Psoas muscle (tissue), 7 donors: ENCODE measurements at regions not wholly inside any gene's neighbourhood (a gene's known extent, or its start where the extent isn't known, plus 50 kb on each side); places are given as distances from the start of the nearest gene placed in this dataset.

Experiments used
- ATAC-seq, 4 donors: fragments of 200-7000 bp; cut with Tn5 transposase; one replicate each; pipeline ENCODE4 v1.9.1; 2020; ENCODE audit warnings: moderate library complexity in 3 of 4, mild to moderate bottlenecking in 2 of 4
- DNase-seq, 2 donors: peaks; one replicate each; pipeline ENCODE4 v3.0.0-alpha.2; 2020
- H3K27ac ChIP-seq: fragments of 200-600 bp; one replicate; pipeline ENCODE4 v1.8.0; 2022
- H3K27me3 ChIP-seq, 3 donors: fragments of 200-600 bp in 1 of 3; one replicate each; pipeline versions ENCODE4 v1.6.1 to v1.8.0; 2013 to 2022; ENCODE audit warnings: low read length in 2 of 3, mild to moderate bottlenecking in 2 of 3, moderate library complexity in 1 of 3; ENCODE audit not compliant: insufficient read depth in 3 of 3
- H3K36me3 ChIP-seq, 2 donors: fragments of 200-600 bp in 1 of 2; one replicate each; pipeline versions ENCODE4 v1.6.1 to v1.8.0; 2013 to 2022; ENCODE audit warnings: low read depth in 1 of 2, mild to moderate bottlenecking in 1 of 2, moderate library complexity in 1 of 2; ENCODE audit not compliant: insufficient read depth in 1 of 2
- H3K4me1 ChIP-seq: fragments of 200-600 bp; one replicate; pipeline ENCODE4 v1.8.0; 2022
- H3K4me3 ChIP-seq: fragments of 200-600 bp; one replicate; pipeline ENCODE4 v1.8.0; 2022; ENCODE audit warnings: mild to moderate bottlenecking
- H3K9me3 ChIP-seq: fragments of 200-600 bp; one replicate; pipeline ENCODE4 v1.8.0; 2022
- WGBS, 3 donors: extraction: QIAGEN DNeasy Blood & Tissue Kit; methylation state at CpG; one replicate each; pipeline versions ENCODE4 v1.1.6 to v1.1.7; 2013; 5-methylcytosine and 5-hydroxymethylcytosine counted together
- intact Hi-C, 2 donors: fragments of 100-400 bp; cut with DNase I; formaldehyde crosslinking; loops; one replicate each; pipeline versions ENCODE4 v1.11.0 to v1.14.2; 2022
- TF ChIP-seq, protein P1 (sequence below): fragments of 200-600 bp; IDR thresholded peaks from one replicate; pipeline ENCODE4 v1.8.0; 2022; ENCODE audit warnings: antibody characterized with exemption
- donor health status: healthy with polysubstance abuse.
- donor health status: DM: no; HTN: no; CAD: no; lungs with moderate emphysema.
- donor health status: Bipolar disorder and iron deficiency.
- donor health status: healthy.
- donor health status: DM: yes; HTN: yes; CAD: no.
- donor health status: DM: no; HTN: no; CAD: no.
- donor health status: DM: yes; HTN: yes; CAD: no.

DNA sequence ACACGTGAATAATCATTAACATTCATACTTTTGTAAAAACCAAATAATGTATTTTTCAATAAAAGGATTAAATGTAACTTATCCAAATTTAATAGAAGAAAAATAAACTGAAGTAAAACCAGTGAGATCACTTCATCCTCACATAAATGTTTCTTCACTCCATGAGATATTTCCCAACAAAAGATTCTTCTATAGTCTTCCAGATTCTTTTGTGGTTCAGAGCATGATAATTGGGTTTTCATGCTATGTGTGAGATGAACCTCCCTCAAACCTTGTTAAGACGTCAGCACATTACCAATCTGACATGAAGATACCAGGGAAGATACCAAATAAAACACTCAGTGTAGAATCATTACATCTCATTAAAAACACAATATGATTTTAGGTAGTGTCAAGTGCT, 62.9 kb upstream of the OXGR1 start:
- no peak for DNase-seq
- Histone ChIP-seq H3K27ac (no peak overlapping the region), H3K36me3 (no peaks in the 10 kb centered on the region), H3K27me3 (peaks cover 0 to 4% (median 3%) of the 10 kb centered on the region in 3 donors), H3K4me1 (no peaks in the 10 kb centered on the region), H3K4me3 (no peak overlapping the region), H3K9me3 (no peaks in the 10 kb centered on the region)
- intact Hi-C loops = no loop called here
- no peak for ATAC-seq
- TF ChIP-seq, protein P1, sequence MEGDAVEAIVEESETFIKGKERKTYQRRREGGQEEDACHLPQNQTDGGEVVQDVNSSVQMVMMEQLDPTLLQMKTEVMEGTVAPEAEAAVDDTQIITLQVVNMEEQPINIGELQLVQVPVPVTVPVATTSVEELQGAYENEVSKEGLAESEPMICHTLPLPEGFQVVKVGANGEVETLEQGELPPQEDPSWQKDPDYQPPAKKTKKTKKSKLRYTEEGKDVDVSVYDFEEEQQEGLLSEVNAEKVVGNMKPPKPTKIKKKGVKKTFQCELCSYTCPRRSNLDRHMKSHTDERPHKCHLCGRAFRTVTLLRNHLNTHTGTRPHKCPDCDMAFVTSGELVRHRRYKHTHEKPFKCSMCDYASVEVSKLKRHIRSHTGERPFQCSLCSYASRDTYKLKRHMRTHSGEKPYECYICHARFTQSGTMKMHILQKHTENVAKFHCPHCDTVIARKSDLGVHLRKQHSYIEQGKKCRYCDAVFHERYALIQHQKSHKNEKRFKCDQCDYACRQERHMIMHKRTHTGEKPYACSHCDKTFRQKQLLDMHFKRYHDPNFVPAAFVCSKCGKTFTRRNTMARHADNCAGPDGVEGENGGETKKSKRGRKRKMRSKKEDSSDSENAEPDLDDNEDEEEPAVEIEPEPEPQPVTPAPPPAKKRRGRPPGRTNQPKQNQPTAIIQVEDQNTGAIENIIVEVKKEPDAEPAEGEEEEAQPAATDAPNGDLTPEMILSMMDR = no peak
- 42 to 58% (median 51%) methylated on average over 2 of the region's 2 CpGs for WGBS, 3 donors

DNA sequence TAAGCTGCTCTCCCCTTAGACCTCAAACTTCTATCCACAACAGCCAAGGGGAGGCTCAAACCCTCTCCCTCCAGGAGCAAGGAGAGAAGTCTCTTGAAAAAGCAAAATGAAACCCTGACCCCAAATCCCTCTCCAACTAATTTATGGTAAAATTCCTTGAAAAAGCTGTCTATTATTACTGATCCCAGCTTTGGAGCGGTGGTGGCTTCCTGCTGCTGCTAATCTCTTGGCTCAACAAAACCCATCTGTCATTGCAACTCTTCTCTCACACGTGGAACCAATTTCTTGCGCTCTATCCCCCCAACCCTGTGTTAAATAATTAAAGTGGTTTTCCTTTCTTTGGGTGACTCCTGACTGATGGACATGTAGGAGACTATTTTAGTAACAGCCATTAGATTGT, 64.1 kb upstream of the OXGR1 start:
- Histone ChIP-seq H3K27ac (no peak overlapping the region), H3K4me3 (no peak overlapping the region), H3K36me3 (no peaks in the 10 kb centered on the region), H3K4me1 (no peaks in the 10 kb centered on the region), H3K27me3 (peaks cover 0 to 4% (median 3%) of the 10 kb centered on the region in 3 donors), H3K9me3 (no peaks in the 10 kb centered on the region)
- 25 to 38% (median 25%) methylated on average over 3 of the region's 3 CpGs for WGBS, 3 donors
- no peak for DNase-seq
- TF ChIP-seq, protein P1 = no peak
- intact Hi-C loops = no loop called here
- ATAC-seq = no peak

DNA sequence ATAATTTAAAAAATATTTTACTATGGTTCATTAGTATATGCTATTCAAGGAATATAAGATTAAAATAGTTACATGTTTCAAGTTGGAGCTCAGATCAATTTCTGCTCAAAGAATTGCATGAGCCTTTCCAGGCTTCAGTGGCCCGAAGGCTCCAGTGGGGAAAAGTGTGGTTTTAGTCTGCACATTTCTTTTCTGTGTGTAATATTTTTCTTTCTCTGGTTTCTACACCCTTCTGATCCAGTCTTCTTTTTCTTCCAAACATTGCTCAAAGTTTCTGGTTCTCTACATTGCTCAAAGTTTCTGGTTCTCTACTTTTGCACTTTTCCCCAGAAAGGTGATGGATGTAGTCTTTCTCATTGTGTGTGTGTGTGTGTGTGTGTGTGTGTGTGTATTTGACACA, 64.7 kb upstream of the OXGR1 start:
- Histone ChIP-seq H3K4me1 (no peaks in the 10 kb centered on the region), H3K9me3 (no peaks in the 10 kb centered on the region), H3K27me3 (peaks cover 0 to 4% (median 3%) of the 10 kb centered on the region in 3 donors), H3K36me3 (no peaks in the 10 kb centered on the region), H3K4me3 (no peak overlapping the region), H3K27ac (no peak overlapping the region)
- DNase-seq (no peak), ATAC-seq (no peak)
- TF ChIP-seq, protein P1 = no peak
- WGBS, 3 donors = 68 to 81% (median 70%) methylated on average over 1 of the region's 1 CpG
- intact Hi-C loops = no loop called here

DNA sequence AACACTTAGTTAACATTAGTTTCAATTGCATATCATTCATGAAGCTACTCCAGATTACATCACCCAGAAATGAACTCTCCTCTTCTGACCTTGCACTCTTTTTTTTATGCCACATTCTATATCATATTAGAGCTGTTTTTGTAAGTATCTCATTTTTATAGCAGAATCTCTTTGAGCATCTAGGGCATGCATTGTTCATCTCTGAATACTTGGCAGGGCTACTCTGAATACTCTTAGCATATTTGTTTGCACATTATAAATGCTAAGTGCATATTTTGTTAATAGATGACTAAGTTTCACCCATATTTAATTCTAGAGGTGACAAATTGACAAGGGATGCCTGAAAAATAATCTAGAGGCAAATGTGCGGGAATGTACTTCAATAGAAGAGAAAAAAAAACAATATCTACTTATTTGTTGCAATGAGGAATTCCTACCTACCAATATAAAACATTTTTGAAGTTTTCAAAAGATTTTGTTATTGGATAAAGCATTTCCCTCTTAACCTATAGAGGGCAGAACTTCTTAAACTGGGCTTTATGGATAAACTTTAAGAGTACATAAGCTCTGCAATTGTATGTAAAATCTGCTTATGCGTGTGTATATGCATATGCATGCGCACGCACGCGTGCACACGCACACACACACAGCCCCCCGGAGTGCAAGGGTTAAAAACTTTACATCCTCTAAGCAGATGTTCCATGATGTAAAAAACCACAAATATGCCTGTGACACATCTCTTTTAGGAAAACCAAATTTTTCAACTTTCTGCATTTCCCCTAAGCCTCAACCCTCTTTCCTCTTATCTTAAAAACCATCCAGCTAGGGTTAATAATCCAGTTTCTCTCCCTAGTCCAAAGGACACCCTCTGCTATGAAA, 73.0 kb upstream of the OXGR1 start:
- H3K36me3 ChIP-seq = no peaks in the 10 kb centered on the region
- DNase-seq = no peak
- no peaks in the 10 kb centered on the region for H3K4me1 ChIP-seq
- no peak for ATAC-seq
- no peaks in the 10 kb centered on the region for H3K9me3 ChIP-seq
- TF ChIP-seq, protein P1 = no peak
- H3K27me3 ChIP-seq = no peaks in the 10 kb centered on the region
- 87 to 92% (median 92%) methylated on average over 8 of the region's 8 CpGs for WGBS, 3 donors
- intact Hi-C loops = no loop called here
- H3K27ac ChIP-seq = no peak overlapping the region
- no peak overlapping the region for H3K4me3 ChIP-seq
